ENCODE measurements at regions not wholly inside any gene's neighbourhood (a gene's known extent, or its start where the extent isn't known, plus 50 kb on each side); places are given as distances from the start of the nearest gene placed in this dataset.

GRCh38 chr2:126543081-126543480 is 112.9 kb upstream of the GYPC start:
- Histone ChIP-seq H3K9me2 (replicated peaks; ENCODE audit: low read length) (no peaks in the 10 kb centered on the region), H3K4me2 (ENCODE audit: low read length) (no peak overlapping the region), H4K20me1 (ENCODE audit: low read length) (no peaks in the 10 kb centered on the region), H3F3A (ENCODE audit: low read length, unreplicated experiment) (no peaks in the 10 kb centered on the region), H3K4me1 (ENCODE audit: insufficient read depth, low read length) (no peaks in the 10 kb centered on the region), H3K9ac (ENCODE audit: low read length) (no peak overlapping the region), H3K79me2 (ENCODE audit: low read length) (no peaks in the 10 kb centered on the region), H2AFZ (ENCODE audit: low read length) (no peak overlapping the region), H3K27ac (ENCODE audit: low read length) (no peak overlapping the region), H3K36me3 (ENCODE audit: low read depth, low read length) (no peaks in the 10 kb centered on the region), H3K27me3 (ENCODE audit: low read length) (no peaks in the 10 kb centered on the region), H3K9me3 (ENCODE audit: low read length) (0 out of 2 replicates have a peak, but pooled peaks cover 6% of the 10 kb centered on the region), H3K4me3 (ENCODE audit: low read length) (no peak overlapping the region)
- ATAC-seq: no peak
- TF ChIP-seq EZH2phosphoT487 (IDR thresholded peaks at IDR 0.05; ENCODE audit: borderline replicate concordance, low read length): no peak
- no peak for TF ChIP-seq EZH2 (IDR thresholded peaks at IDR 0.05; ENCODE audit: low read length, unreplicated experiment)
- no peak for TF ChIP-seq CTCF (conservative IDR thresholded peaks at IDR 0.05; ENCODE audit: low read depth, low read length)
- intact Hi-C loops (cut with micrococcal nuclease): no loop called here
- CTCF ChIA-PET: no interaction called here
- no TSS peak for BruUV-seq (replicated peaks)
- DNase-seq: peak; percentile 6
- POLR2A ChIA-PET (ENCODE audit: unreplicated experiment): no interaction called here

- Histone ChIP-seq H3F3A (ENCODE audit: low read length, unreplicated experiment) (no peaks in the 10 kb centered on the region), H3K36me3 (ENCODE audit: low read depth, low read length) (no peaks in the 10 kb centered on the region), H3K9me3 (ENCODE audit: low read length) (0 out of 2 replicates have a peak, but pooled peaks cover 4% of the 10 kb centered on the region), H3K27ac (ENCODE audit: low read length) (no peak overlapping the region), H2AFZ (ENCODE audit: low read length) (no peak overlapping the region), H3K4me3 (ENCODE audit: low read length) (no peak overlapping the region), H3K4me1 (ENCODE audit: insufficient read depth, low read length) (no peaks in the 10 kb centered on the region), H3K4me2 (ENCODE audit: low read length) (no peak overlapping the region), H4K20me1 (ENCODE audit: low read length) (no peaks in the 10 kb centered on the region), H3K27me3 (ENCODE audit: low read length) (no peaks in the 10 kb centered on the region), H3K9ac (ENCODE audit: low read length) (no peak overlapping the region), H3K79me2 (ENCODE audit: low read length) (no peaks in the 10 kb centered on the region), H3K9me2 (replicated peaks; ENCODE audit: low read length) (no peaks in the 10 kb centered on the region)
- no peak for ATAC-seq
- BruUV-seq (replicated peaks): no TSS peak
- no peak for DNase-seq
- intact Hi-C loops (cut with micrococcal nuclease): no loop called here
- TF ChIP-seq EZH2phosphoT487 (IDR thresholded peaks at IDR 0.05; ENCODE audit: borderline replicate concordance, low read length) (no peak), CTCF (conservative IDR thresholded peaks at IDR 0.05; ENCODE audit: low read depth, low read length) (no peak), EZH2 (IDR thresholded peaks at IDR 0.05; ENCODE audit: low read length, unreplicated experiment) (no peak)
- POLR2A ChIA-PET (ENCODE audit: unreplicated experiment): no interaction called here
- CTCF ChIA-PET: no interaction called here
These were observed 97.9 kb upstream of the GYPC start for GRCh38 chr2:126558029-126558428.

GRCh38 chr2:126568734-126569133 is 87.2 kb upstream of the GYPC start:
- Histone ChIP-seq H3K27ac (ENCODE audit: low read length) (no peak overlapping the region), H3K9ac (ENCODE audit: low read length) (no peak overlapping the region), H3K27me3 (ENCODE audit: low read length) (no peaks in the 10 kb centered on the region; the same call in 1 of the 2 replicates), H3K4me1 (ENCODE audit: insufficient read depth, low read length) (no peaks in the 10 kb centered on the region), H3K4me3 (ENCODE audit: low read length) (no peak overlapping the region), H3K79me2 (ENCODE audit: low read length) (no peaks in the 10 kb centered on the region), H4K20me1 (ENCODE audit: low read length) (no peaks in the 10 kb centered on the region), H3K36me3 (ENCODE audit: low read depth, low read length) (no peaks in the 10 kb centered on the region), H3F3A (ENCODE audit: low read length, unreplicated experiment) (no peaks in the 10 kb centered on the region), H3K9me2 (replicated peaks; ENCODE audit: low read length) (no peaks in the 10 kb centered on the region), H2AFZ (ENCODE audit: low read length) (no peak overlapping the region), H3K9me3 (ENCODE audit: low read length) (no peaks in the 10 kb centered on the region), H3K4me2 (ENCODE audit: low read length) (no peak overlapping the region)
- no peak for TF ChIP-seq CTCF (conservative IDR thresholded peaks at IDR 0.05; ENCODE audit: low read depth, low read length)
- ChIA-PET CTCF (no interaction called here), POLR2A (ENCODE audit: unreplicated experiment) (no interaction called here)
- intact Hi-C loops (cut with micrococcal nuclease): no loop called here
- no peak for ATAC-seq
- DNase-seq: no peak
- BruUV-seq (replicated peaks): no TSS peak
